ENCODE measurements at regions not wholly inside any gene's neighbourhood (a gene's known extent, or its start where the extent isn't known, plus 50 kb on each side); places are given as distances from the start of the nearest gene placed in this dataset.

DNA sequence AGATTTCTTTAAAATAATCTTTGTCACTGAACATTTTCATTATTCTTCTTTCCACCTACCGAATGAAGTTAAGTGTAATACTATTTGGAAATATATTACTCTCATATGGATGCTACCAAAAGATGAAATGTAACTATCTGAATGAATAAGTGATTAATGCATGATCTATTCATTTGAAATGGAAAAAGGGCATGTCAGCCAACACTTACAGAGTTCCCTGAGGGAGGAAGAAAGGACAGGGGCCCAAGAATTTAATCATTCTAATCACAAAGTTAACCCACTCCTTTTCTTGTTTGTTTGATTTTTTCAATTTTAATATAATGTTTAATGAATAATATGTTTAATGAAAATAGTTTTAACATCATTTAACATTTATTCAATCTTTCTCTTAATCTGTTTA, 129.4 kb downstream of the ZC3H11B start:
- no peaks in the 10 kb centered on the region for H3K9me3 ChIP-seq (ENCODE audit: severe bottlenecking)
- no peak overlapping the region for H3K27ac ChIP-seq
- no peak overlapping the region for H3K4me3 ChIP-seq (ENCODE audit: low read depth, low read length)
- TF ChIP-seq, protein P1, sequence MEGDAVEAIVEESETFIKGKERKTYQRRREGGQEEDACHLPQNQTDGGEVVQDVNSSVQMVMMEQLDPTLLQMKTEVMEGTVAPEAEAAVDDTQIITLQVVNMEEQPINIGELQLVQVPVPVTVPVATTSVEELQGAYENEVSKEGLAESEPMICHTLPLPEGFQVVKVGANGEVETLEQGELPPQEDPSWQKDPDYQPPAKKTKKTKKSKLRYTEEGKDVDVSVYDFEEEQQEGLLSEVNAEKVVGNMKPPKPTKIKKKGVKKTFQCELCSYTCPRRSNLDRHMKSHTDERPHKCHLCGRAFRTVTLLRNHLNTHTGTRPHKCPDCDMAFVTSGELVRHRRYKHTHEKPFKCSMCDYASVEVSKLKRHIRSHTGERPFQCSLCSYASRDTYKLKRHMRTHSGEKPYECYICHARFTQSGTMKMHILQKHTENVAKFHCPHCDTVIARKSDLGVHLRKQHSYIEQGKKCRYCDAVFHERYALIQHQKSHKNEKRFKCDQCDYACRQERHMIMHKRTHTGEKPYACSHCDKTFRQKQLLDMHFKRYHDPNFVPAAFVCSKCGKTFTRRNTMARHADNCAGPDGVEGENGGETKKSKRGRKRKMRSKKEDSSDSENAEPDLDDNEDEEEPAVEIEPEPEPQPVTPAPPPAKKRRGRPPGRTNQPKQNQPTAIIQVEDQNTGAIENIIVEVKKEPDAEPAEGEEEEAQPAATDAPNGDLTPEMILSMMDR (IDR thresholded peaks at IDR 0.05; ENCODE audit: low read depth, low read length) = no peak
- no peak for DNase-seq
- H3K36me3 ChIP-seq = no peaks in the 10 kb centered on the region
- H3K27me3 ChIP-seq (ENCODE audit: insufficient read depth, low read depth, severe bottlenecking) = no peaks in the 10 kb centered on the region

DNA sequence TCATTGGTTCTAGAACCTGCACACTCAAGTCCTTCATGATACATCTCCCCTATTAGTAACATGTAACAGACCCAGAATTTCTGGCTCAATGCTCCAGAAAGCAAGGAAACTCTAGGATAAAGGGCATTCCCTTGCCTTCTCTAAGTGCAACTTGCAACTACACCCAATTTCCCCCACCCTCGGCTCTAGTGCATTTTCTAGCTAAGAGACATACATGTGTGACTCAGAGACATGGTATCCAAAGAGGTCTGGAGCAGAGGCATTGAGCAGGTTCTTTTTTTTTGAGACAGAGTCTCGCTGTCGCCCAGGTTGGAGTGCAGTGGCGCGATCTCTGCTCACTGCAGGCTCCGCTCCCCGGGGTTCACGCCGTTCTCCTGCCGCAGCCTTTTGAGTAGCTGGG, 132.9 kb downstream of the ZC3H11B start:
- H3K27ac ChIP-seq = no peak overlapping the region
- no peaks in the 10 kb centered on the region for H3K36me3 ChIP-seq
- H3K27me3 ChIP-seq (ENCODE audit: insufficient read depth, low read depth, severe bottlenecking) = no peaks in the 10 kb centered on the region
- TF ChIP-seq, protein P1 (IDR thresholded peaks at IDR 0.05; ENCODE audit: low read depth, low read length) = no peak
- no peak overlapping the region for H3K4me3 ChIP-seq (ENCODE audit: low read depth, low read length)
- DNase-seq = no peak
- H3K9me3 ChIP-seq (ENCODE audit: severe bottlenecking) = no peaks in the 10 kb centered on the region

DNA sequence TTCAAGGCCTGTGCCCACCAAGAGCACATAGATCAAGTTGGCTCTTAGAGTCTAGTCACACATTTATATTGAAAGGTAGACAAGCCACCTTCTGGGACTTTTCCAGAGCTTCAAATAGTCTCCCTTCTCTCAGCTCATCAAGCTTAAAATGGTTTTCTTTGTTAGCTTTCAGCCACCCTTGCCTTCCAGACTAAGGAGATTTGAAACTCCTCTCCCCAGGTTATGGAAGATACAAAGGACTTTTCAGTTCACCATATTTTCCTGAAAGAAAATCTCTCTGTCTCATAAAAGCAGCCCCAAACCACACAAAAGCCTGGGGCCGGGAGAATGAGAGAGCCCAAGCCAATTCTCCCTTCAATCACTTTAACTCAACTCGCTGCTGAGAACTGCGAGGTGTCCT, 134.1 kb downstream of the ZC3H11B start:
- no peak for DNase-seq
- no peaks in the 10 kb centered on the region for H3K27me3 ChIP-seq (ENCODE audit: insufficient read depth, low read depth, severe bottlenecking)
- no peak overlapping the region for H3K4me3 ChIP-seq (ENCODE audit: low read depth, low read length)
- no peaks in the 10 kb centered on the region for H3K9me3 ChIP-seq (ENCODE audit: severe bottlenecking)
- TF ChIP-seq, protein P1 (IDR thresholded peaks at IDR 0.05; ENCODE audit: low read depth, low read length) = no peak
- H3K27ac ChIP-seq = no peak overlapping the region
- no peaks in the 10 kb centered on the region for H3K36me3 ChIP-seq

DNA sequence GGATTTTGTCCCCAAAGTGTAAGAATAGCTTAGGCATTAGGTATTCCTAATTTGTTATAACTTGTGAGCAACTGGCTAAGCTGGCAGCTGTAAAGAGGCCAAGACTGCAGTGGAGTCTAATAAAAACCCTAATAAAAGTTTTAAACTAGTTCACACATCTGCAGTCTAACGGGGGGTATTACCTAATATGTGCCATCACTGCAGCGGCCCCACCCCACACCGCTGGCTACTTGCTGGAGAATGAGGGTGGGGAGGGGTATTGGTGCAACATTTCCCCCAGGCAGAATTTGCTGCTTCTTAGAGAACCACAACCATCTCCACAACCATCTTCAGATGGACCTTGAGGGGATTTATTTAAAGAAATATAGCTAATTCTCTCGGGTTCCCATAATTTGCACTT, 135.0 kb downstream of the ZC3H11B start:
- TF ChIP-seq, protein P1 (IDR thresholded peaks at IDR 0.05; ENCODE audit: low read depth, low read length) = no peak
- H3K27me3 ChIP-seq (ENCODE audit: insufficient read depth, low read depth, severe bottlenecking) = no peaks in the 10 kb centered on the region
- H3K27ac ChIP-seq = no peak overlapping the region
- H3K9me3 ChIP-seq (ENCODE audit: severe bottlenecking) = no peaks in the 10 kb centered on the region
- DNase-seq = no peak
- no peaks in the 10 kb centered on the region for H3K36me3 ChIP-seq
- H3K4me3 ChIP-seq (ENCODE audit: low read depth, low read length) = no peak overlapping the region

DNA sequence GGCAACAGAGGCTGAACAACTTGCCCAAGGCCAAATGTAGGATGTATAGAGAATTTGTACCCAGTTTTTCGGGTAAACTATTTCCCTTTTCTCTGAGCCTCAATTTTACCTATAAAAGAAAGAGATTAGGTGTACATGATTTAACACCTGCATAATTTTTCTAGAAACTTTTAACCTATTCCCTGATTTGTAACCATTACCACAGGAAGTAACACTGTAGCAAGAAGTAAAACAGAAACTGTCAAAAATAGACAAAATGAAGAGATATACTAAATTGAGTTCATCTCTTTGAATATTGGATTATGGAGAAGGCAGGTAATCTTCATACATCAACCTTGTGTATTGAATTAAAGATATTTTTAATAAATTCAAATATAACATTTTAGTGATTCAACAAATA, 136.2 kb downstream of the ZC3H11B start:
- DNase-seq = no peak
- no peaks in the 10 kb centered on the region for H3K27me3 ChIP-seq (ENCODE audit: insufficient read depth, low read depth, severe bottlenecking)

DNA sequence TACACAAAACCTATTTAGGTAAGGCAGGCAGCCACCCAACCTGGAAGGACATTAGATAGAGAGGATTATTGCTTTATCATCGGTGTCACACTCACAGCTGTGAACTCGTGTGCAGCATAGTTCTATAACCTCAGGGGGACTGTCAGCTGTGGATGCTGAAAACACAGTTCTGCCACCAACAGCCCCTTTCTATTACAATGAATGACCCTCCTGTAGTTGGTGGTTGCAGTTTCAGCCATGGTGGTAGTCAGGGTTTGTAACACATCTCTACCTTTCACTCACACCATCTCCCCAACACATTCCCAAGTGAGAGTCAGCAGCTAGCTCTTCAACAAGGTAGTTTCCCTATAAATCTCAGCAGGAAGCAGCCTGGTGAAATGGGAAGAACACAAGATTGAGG, 136.8 kb downstream of the ZC3H11B start:
- Histone ChIP-seq H3K4me3 (ENCODE audit: low read depth, low read length) (no peak overlapping the region), H3K27ac (no peak overlapping the region), H3K27me3 (ENCODE audit: insufficient read depth, low read depth, severe bottlenecking) (no peaks in the 10 kb centered on the region), H3K36me3 (no peaks in the 10 kb centered on the region), H3K9me3 (ENCODE audit: severe bottlenecking) (no peaks in the 10 kb centered on the region)
- TF ChIP-seq, protein P1 (IDR thresholded peaks at IDR 0.05; ENCODE audit: low read depth, low read length) = no peak
- no peak for DNase-seq

More for the DNA sequence above, 136.2 kb downstream of the ZC3H11B start:
- TF ChIP-seq, protein P1 (IDR thresholded peaks at IDR 0.05; ENCODE audit: low read depth, low read length) = no peak
- Histone ChIP-seq H3K36me3 (no peaks in the 10 kb centered on the region), H3K27ac (no peak overlapping the region), H3K4me3 (ENCODE audit: low read depth, low read length) (no peak overlapping the region), H3K9me3 (ENCODE audit: severe bottlenecking) (no peaks in the 10 kb centered on the region)

Measured in WERI-Rb-1 (cell line).